ENCODE measurements at regions not wholly inside any gene's neighbourhood (a gene's known extent, or its start where the extent isn't known, plus 50 kb on each side); places are given as distances from the start of the nearest gene placed in this dataset.

DNA sequence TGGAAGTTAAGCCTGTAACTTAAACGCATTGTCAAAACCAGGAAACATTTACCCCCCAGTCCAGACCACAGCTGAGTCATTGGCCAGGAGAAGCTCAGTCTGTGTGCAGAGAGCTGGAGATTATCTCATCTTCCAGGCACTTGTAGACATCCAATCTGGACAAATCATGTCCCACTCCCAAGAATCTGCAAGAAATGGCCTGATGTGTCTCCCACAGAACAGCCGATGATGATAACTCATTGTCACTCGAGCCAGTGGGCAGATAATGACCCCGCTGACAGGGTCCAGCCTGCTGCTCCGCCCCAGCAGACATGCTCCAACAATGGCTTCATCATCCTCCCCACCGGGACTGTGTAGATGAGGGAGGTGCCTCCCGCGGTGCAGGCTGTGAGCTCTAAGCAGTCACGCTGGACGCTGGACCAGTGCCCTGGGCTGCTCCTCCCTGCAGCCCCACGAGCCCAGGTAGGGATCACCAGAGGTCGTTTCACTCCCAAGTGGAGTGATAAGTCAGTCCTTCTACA is 322.5 kb downstream of the C16orf95 start:
- DNase-seq, result no peak
- peak; percentile 35 to 63 for ATAC-seq

DNA sequence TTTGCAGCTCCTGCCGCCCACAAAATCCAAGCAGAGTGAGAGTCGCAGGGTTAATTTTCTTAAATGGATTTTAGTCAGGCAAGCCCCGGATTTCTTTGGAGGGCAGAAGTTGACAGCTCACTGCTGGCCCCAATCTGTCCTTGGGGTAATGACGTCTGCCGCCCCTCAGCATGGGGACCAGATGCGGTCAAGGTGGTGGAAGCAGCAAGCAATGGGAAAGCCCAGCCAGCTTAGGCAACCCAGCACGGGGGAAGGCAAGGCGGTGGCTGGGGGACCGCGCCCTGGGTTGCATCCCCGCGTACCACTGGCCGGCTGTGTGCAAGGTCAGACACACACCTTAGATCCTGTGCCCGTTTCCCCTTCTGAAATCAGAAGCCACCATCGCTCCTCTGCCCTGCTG is 321.7 kb downstream of the C16orf95 start:
- DNase-seq, result no peak
- no peaks in the 10 kb centered on the region for H3K27me3 ChIP-seq (ENCODE audit: control insufficient read depth, insufficient read depth)
- intact Hi-C loops (cut with DNase I), result no loop called here
- 69% methylated on average over 15 of the region's 15 CpGs for WGBS
- no peaks in the 10 kb centered on the region for H3K4me1 ChIP-seq (ENCODE audit: control insufficient read depth, insufficient read depth, low read length)
- H3K27ac ChIP-seq (ENCODE audit: low read length), result no peak overlapping the region
- H3K9me3 ChIP-seq (ENCODE audit: control insufficient read depth, low read length), result no peaks in the 10 kb centered on the region
- ATAC-seq, result no peak
- H3K4me3 ChIP-seq (ENCODE audit: low read length), result no peak overlapping the region

More for the DNA sequence above, 322.5 kb downstream of the C16orf95 start:
- no peak overlapping the region for H3K4me3 ChIP-seq (ENCODE audit: low read length)
- H3K27ac ChIP-seq (ENCODE audit: low read length), result no peak overlapping the region
- H3K27me3 ChIP-seq (ENCODE audit: control insufficient read depth, insufficient read depth), result no peaks in the 10 kb centered on the region
- WGBS, result 4% methylated on average over 12 of the region's 12 CpGs
- no peaks in the 10 kb centered on the region for H3K4me1 ChIP-seq (ENCODE audit: control insufficient read depth, insufficient read depth, low read length)
- no peaks in the 10 kb centered on the region for H3K9me3 ChIP-seq (ENCODE audit: control insufficient read depth, low read length)
- intact Hi-C loops (cut with DNase I), result no loop called here

DNA sequence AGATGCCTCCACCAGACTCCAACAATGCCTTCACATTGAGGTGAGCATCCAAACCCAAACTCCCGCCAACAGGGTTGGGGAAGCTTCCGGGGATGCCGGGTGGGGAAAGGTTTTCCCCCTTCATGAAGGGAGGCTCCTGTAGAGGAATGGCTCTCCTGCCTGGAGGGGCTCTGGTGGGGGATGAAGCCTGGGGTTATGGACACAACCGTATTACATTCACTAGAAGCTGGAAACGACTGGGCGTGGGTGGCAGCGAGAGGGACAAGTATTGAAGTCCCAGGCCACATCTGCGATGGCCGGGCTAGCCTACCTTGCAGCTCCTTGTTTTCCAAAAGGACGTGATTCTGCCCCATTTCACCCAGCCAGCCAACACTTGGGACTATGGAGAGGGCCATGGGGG is 321.1 kb downstream of the C16orf95 start:
- H3K4me1 ChIP-seq (ENCODE audit: control insufficient read depth, insufficient read depth, low read length), result no peaks in the 10 kb centered on the region
- no peak overlapping the region for H3K27ac ChIP-seq (ENCODE audit: low read length)
- intact Hi-C loops (cut with DNase I), result no loop called here
- no peaks in the 10 kb centered on the region for H3K27me3 ChIP-seq (ENCODE audit: control insufficient read depth, insufficient read depth)
- DNase-seq (no peak), ATAC-seq (no peak)
- no peak overlapping the region for H3K4me3 ChIP-seq (ENCODE audit: low read length)
- 95% methylated on average over 10 of the region's 10 CpGs for WGBS
- no peaks in the 10 kb centered on the region for H3K9me3 ChIP-seq (ENCODE audit: control insufficient read depth, low read length)

DNA sequence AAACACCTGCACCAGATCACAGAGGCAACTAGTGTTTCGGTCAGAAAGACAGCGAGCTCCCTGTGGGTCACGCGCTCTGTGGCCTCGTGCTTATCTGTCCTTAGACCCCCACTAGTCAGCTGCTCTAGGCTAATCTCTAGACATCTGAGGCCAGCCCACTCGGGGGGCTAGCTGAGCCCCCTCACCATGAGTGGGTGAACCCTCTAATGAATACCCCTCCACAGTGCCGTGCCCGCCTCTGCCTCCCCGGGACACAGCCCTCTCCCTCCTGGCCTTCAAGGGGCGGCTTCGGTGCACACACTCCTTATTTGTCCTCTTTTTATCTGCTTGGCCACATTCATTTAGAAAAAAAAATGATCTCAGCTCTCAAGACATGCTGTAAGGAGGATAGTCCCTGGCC is 320.1 kb downstream of the C16orf95 start:
- no peak for DNase-seq
- WGBS, result 62% methylated on average over 11 of the region's 11 CpGs
- Histone ChIP-seq H3K27me3 (ENCODE audit: control insufficient read depth, insufficient read depth) (no peaks in the 10 kb centered on the region), H3K27ac (ENCODE audit: low read length) (no peak overlapping the region), H3K4me3 (ENCODE audit: low read length) (no peak overlapping the region), H3K9me3 (ENCODE audit: control insufficient read depth, low read length) (no peaks in the 10 kb centered on the region), H3K4me1 (ENCODE audit: control insufficient read depth, insufficient read depth, low read length) (no peaks in the 10 kb centered on the region)
- ATAC-seq, result no peak
- intact Hi-C loops (cut with DNase I), result no loop called here

DNA sequence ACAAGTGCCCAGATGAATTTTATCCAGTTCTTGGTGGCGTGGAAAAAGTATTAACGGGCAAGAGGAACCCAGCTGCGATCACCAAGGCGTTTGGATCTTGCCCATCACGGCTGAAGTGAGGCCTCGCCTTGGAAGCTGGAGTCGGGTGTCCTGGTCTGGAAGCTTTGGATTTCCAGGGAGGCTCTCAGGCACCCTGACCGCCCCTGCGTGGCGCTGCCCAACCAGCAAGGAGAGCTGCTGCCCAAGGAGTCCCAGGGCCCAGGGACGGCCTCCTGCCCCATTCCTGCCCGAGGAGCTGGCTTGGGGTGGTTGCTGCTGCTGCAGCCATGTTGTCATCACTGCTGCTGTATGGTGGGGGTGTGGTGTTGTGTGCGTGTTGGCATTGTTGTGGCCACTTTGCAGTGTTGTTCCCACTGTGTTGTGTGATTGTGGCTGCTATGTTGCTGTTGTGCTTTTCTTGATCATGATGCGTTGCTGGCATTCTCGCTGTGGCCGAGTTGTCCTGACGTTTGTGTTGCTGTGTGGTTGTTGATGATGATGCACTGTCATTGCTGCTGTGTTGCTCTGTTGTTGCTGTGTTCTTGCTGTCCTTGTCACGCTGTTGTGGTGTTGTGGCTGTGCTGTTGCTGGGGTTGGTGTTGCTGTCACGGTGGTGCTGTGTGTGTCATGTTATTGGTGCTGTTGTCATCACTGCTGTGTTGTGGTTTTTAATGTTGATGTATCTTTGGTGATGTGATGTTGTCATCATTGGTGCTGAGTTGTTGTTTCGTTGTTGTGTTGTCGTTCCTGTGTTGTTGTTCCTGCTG is 318.8 kb downstream of the C16orf95 start:
- Histone ChIP-seq H3K9me3 (ENCODE audit: control insufficient read depth, low read length) (no peaks in the 10 kb centered on the region), H3K4me3 (ENCODE audit: low read length) (no peak overlapping the region), H3K27me3 (ENCODE audit: control insufficient read depth, insufficient read depth) (no peaks in the 10 kb centered on the region), H3K4me1 (ENCODE audit: control insufficient read depth, insufficient read depth, low read length) (no peaks in the 10 kb centered on the region), H3K27ac (ENCODE audit: low read length) (no peak overlapping the region)
- intact Hi-C loops (cut with DNase I), result no loop called here
- ATAC-seq (no peak), DNase-seq (no peak)
- WGBS, result 91% methylated on average over 21 of the region's 21 CpGs

DNA sequence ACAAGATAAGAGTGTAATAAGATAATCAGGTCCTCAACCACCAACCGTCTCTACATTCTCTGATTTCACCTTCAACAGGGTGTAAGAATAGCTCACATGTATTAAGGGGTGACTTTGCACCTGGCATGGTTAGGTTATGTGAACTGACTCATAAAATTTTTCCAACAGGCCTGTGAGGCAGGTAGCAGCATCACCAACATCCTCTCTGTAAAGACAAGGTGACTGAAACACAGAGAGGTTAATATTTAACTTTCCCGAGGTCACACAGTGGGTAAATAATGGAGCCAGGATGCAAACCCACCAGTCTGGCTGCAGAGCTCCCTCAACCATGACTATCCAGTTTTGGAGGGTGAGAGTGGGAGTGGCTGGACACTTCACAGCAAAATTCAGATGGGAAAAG is 317.2 kb downstream of the C16orf95 start:
- no peak for DNase-seq
- H3K4me1 ChIP-seq (ENCODE audit: control insufficient read depth, insufficient read depth, low read length), result no peaks in the 10 kb centered on the region
- 65% methylated on average over 2 of the region's 2 CpGs for WGBS
- no peaks in the 10 kb centered on the region for H3K27me3 ChIP-seq (ENCODE audit: control insufficient read depth, insufficient read depth)
- ATAC-seq, result no peak
- no peaks in the 10 kb centered on the region for H3K9me3 ChIP-seq (ENCODE audit: control insufficient read depth, low read length)
- H3K27ac ChIP-seq (ENCODE audit: low read length), result no peak overlapping the region
- intact Hi-C loops (cut with DNase I), result no loop called here
- no peak overlapping the region for H3K4me3 ChIP-seq (ENCODE audit: low read length)

DNA sequence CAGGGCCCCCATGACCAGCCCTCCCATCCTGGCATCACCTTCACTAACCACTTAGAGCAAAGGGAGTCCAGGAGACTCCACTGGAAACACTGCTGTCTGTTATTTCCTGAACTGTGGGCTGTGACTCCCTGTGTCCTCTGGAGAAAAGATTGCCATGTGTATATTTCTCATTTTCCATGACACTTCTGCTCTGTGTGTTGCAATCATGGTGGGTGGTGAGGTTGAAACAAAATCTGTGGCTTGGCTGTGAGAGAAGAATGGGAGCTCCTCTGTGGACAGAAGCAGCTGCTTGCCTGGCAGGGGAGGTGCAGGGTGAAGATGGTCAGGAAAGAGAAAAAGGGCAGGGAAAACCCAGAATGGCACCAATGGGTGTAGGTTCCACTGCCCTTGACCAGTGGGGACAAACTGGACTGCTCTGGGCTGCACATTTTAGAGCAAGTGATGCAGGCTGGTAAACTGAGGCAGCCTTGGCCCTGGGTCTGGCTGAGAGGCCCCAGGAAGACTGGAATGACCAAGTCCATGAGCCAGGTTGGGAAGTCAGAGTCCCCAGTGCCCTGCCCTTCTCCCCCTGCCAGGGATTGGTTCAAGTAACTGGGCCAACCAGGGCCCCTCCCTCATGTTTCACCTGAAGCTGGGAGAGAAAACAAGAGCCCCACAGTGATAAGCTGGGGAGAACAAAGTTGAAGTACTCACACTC is 314.3 kb downstream of the C16orf95 start:
- H3K27me3 ChIP-seq (ENCODE audit: control insufficient read depth, insufficient read depth), result no peaks in the 10 kb centered on the region
- no peak for DNase-seq
- no peak overlapping the region for H3K4me3 ChIP-seq (ENCODE audit: low read length)
- intact Hi-C loops (cut with DNase I), result no loop called here
- H3K27ac ChIP-seq (ENCODE audit: low read length), result no peak overlapping the region
- H3K9me3 ChIP-seq (ENCODE audit: control insufficient read depth, low read length), result no peaks in the 10 kb centered on the region
- peak in 1 of 2 donors; percentile 31 for ATAC-seq
- H3K4me1 ChIP-seq (ENCODE audit: control insufficient read depth, insufficient read depth, low read length), result no peaks in the 10 kb centered on the region

DNA sequence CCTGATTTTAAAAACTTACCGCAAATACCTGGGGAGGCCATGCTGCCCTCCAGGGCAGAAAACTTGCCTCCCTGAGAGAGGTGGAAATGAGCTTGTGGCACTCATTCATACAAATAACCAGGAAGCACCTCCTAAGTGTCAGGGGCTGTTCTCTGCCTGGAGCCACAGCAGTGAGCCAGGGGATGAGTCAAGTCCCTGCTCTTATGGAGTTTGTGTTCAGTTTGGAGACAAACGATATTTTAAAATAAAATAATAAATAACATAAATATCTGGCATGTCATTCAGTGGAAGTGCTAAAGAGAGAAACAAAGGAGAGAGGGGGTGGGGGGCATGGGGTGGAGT is 313.8 kb downstream of the C16orf95 start:
- 67% methylated on average over 2 of the region's 2 CpGs for WGBS
- intact Hi-C loops (cut with DNase I), result no loop called here
- no peak for ATAC-seq

DNA sequence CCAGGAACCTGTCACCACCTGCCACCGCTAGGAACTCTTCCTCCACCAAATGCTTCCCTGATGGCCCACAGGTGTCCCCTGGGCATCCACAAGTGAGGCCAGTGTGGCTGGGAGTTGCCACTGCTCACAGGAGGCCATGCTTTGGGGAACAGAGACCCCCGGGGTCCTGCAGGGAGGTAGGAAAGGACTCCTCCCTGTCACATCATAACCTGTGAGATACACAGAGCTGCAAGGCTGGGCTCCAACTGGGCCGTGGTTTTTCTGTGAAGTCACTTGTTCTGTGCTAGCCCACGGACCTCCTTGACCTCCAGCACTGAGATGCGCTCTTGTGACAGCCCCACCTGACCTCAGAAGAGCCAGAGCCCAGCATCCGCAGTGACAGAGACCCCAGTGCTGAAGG is 311.2 kb downstream of the C16orf95 start:
- H3K4me3 ChIP-seq (ENCODE audit: low read length), result no peak overlapping the region
- 92% methylated on average over 6 of the region's 6 CpGs for WGBS
- no peaks in the 10 kb centered on the region for H3K9me3 ChIP-seq (ENCODE audit: control insufficient read depth, low read length)
- ATAC-seq, result no peak
- H3K4me1 ChIP-seq (ENCODE audit: control insufficient read depth, insufficient read depth, low read length), result no peaks in the 10 kb centered on the region
- no peaks in the 10 kb centered on the region for H3K27me3 ChIP-seq (ENCODE audit: control insufficient read depth, insufficient read depth)
- intact Hi-C loops (cut with DNase I), result no loop called here
- DNase-seq, result no peak
- H3K27ac ChIP-seq (ENCODE audit: low read length), result no peak overlapping the region

More for the DNA sequence above, 313.8 kb downstream of the C16orf95 start:
- no peak overlapping the region for H3K27ac ChIP-seq (ENCODE audit: low read length)
- no peak overlapping the region for H3K4me3 ChIP-seq (ENCODE audit: low read length)
- H3K27me3 ChIP-seq (ENCODE audit: control insufficient read depth, insufficient read depth), result no peaks in the 10 kb centered on the region
- H3K4me1 ChIP-seq (ENCODE audit: control insufficient read depth, insufficient read depth, low read length), result no peaks in the 10 kb centered on the region
- DNase-seq, result no peak
- no peaks in the 10 kb centered on the region for H3K9me3 ChIP-seq (ENCODE audit: control insufficient read depth, low read length)

DNA sequence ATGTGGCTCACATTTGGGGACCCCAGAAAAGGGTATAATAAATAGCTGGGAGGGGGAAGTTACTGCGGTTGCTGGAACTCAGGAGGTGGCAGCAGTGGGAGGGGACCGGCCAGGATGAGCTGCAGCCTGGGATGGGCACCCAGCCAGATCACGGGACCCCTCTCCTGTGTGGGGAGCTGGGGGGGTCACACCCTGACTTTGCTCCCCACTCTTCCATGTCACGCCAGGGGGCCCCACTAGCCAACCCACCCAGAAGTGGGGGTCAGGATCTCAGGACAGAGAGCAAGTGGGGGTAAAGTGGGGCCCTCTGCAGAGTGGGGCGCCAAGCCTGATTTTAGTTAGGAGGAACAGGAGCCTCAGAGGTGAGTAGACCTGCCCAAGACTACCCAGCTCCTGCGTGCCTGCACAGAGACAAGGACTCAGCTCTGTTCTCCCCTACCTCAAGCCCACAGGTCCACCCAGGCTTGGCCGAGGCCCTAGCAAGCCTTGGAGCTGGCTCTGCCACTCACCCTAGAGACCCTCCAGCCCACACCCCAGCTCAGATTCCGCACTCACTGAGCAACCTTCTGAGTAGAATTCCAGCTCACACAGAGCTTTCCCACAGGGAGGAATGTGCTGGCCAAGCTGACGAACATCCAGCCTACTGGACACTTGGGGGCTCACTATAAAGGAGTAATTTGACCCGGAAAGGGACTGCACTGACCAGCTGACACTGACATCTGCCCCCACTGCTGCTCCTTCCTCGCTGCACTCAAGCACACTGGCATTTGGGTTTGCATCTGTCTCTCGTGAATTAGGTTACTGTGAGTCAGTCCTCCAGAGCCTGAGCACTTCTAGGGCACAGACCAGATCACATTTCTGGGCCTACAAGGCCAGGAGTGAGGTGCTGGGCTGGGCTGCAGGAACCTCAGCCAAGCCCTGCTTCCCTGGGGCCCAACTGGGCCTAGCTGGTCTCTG is 310.1 kb downstream of the C16orf95 start:
- no peak for ATAC-seq
- Histone ChIP-seq H3K4me1 (ENCODE audit: control insufficient read depth, insufficient read depth, low read length) (no peaks in the 10 kb centered on the region), H3K27ac (ENCODE audit: low read length) (no peak overlapping the region), H3K4me3 (ENCODE audit: low read length) (no peak overlapping the region), H3K27me3 (ENCODE audit: control insufficient read depth, insufficient read depth) (no peaks in the 10 kb centered on the region), H3K9me3 (ENCODE audit: control insufficient read depth, low read length) (no peaks in the 10 kb centered on the region)
- DNase-seq, result no peak
- WGBS, result 88% methylated on average over 12 of the region's 12 CpGs
- intact Hi-C loops (cut with DNase I), result no loop called here

DNA sequence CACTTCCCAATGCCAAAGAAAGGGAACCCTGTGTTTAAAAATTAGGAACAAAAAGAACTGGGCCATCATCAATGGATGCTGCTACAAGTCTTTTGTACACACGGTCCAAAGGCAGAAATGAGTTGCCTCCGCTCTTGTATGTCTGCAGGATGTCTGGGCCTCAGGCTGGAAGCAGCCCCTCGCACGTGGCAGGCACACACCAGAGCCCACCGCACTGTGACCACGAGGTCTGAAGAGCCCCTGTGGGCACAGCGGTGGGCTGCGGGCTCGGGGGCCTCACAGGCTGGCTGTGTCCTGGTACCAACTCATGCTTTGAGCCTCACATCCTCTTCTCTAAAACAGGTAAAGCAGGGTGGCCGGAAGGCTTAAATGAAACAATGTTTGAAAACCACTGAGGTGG is 309.3 kb downstream of the C16orf95 start:
- DNase-seq, result no peak
- H3K4me1 ChIP-seq (ENCODE audit: control insufficient read depth, insufficient read depth, low read length), result no peaks in the 10 kb centered on the region
- no peak for ATAC-seq
- H3K27me3 ChIP-seq (ENCODE audit: control insufficient read depth, insufficient read depth), result no peaks in the 10 kb centered on the region
- 94% methylated on average over 10 of the region's 10 CpGs for WGBS
- H3K4me3 ChIP-seq (ENCODE audit: low read length), result no peak overlapping the region
- H3K9me3 ChIP-seq (ENCODE audit: control insufficient read depth, low read length), result no peaks in the 10 kb centered on the region
- no peak overlapping the region for H3K27ac ChIP-seq (ENCODE audit: low read length)
- intact Hi-C loops (cut with DNase I), result no loop called here

All from right cardiac atrium (tissue), 5 donors.